ENCODE measurements at regions not wholly inside any gene's neighbourhood (a gene's known extent, or its start where the extent isn't known, plus 50 kb on each side); places are given as distances from the start of the nearest gene placed in this dataset.

GRCh38 chrX:22627576-22627975 lies 354.9 kb downstream of the CBLL2 start (continued):
- no peak for TF ChIP-seq RBM14 (IDR thresholded peaks at IDR 0.05; ENCODE audit: borderline replicate concordance, insufficient read depth, low read depth, low read length)
- TF ChIP-seq NKRF (IDR thresholded peaks at IDR 0.05; ENCODE audit: borderline replicate concordance) = no peak
- no peak for TF ChIP-seq ZNF280B (CRISPR knock-in tag; IDR thresholded peaks at IDR 0.05)
- TF ChIP-seq DNMT1 (IDR thresholded peaks at IDR 0.05) = no peak
- TF ChIP-seq NR4A1 (CRISPR knock-in tag; IDR thresholded peaks at IDR 0.05) = no peak
- no peak for TF ChIP-seq NR4A1 (tag; IDR thresholded peaks at IDR 0.05)

- H3K27me3 ChIP-seq (ENCODE audit: control insufficient read depth in 2 of 2, insufficient read depth in 2 of 2, low read length in 2 of 2) = no peaks in the 10 kb centered on the region
- POLR2A ChIA-PET = no interaction called here
- FAIRE-seq (no peak), ATAC-seq (no peak), DNase-seq (ENCODE audit: extremely low read depth in 1 of 4, low spot score in 3 of 4) (no peak)
- H3K27ac ChIP-seq (ENCODE audit: extremely low read depth, low read depth, low read length) = no peak overlapping the region
- H3K9me1 ChIP-seq (ENCODE audit: control insufficient read depth, insufficient read depth, low read length) = no peaks in the 10 kb centered on the region
- H3K4me3 ChIP-seq = no peak overlapping the region
- 0% methylated on average over 2 of the region's 2 CpGs for WGBS (ENCODE audit: insufficient coverage, low coverage, missing lambda C conversion rate)
- in situ Hi-C loops (cut with MboI) = no loop called here
- no peak overlapping the region for H3K4me2 ChIP-seq (ENCODE audit: insufficient read depth, low read length)
- H3K4me1 ChIP-seq (replicated peaks in 1 of 2; ENCODE audit: control insufficient read depth in 2 of 2, insufficient read depth in 2 of 2, low read length in 2 of 2) = no peaks in the 10 kb centered on the region
- H3K9me3 ChIP-seq (replicated peaks; ENCODE audit: control insufficient read depth, insufficient read depth, low read depth, low read length) = no peaks in the 10 kb centered on the region
- no peak overlapping the region for H2AFZ ChIP-seq (ENCODE audit: low read depth, low read length)
- CTCF ChIA-PET (ENCODE audit: low intra/inter-chr PET ratio) = no interaction called here
- H3K36me3 ChIP-seq (ENCODE audit: control insufficient read depth, insufficient read depth, low read length) = no peaks in the 10 kb centered on the region
- no peak overlapping the region for H3K9ac ChIP-seq (ENCODE audit: insufficient read depth in 1 of 2, low read depth in 2 of 2, low read length in 2 of 2)
- intact Hi-C loops (cut with micrococcal nuclease) = no loop called here
- H3K79me2 ChIP-seq (ENCODE audit: control insufficient read depth, insufficient read depth, low read length) = no peaks in the 10 kb centered on the region
- no TSS peak for BruUV-seq (replicated peaks)
- no peaks in the 10 kb centered on the region for H4K20me1 ChIP-seq (replicated peaks; ENCODE audit: control insufficient read depth, insufficient read depth, low read length)
- TF ChIP-seq RBM39 (optimal IDR thresholded peaks at IDR 0.05; ENCODE audit: low read depth, low read length) (no peak), BACH1 (tag; IDR thresholded peaks at IDR 0.05) (no peak), RAD51 (IDR thresholded peaks at IDR 0.05; ENCODE audit: borderline replicate concordance, low read depth) (no peak), TAF1 (IDR thresholded peaks at IDR 0.05; ENCODE audit: control insufficient read depth, extremely low read depth, insufficient read depth, low read length, severe bottlenecking) (no peak), CBX8 (IDR thresholded peaks at IDR 0.05; ENCODE audit: borderline replicate concordance, extremely low read depth, low read depth, low read length, poor library complexity, severe bottlenecking) (no peak), DMBX1 (CRISPR knock-in tag; IDR thresholded peaks at IDR 0.05; ENCODE audit: borderline replicate concordance) (no peak), ETV5 (CRISPR knock-in tag; IDR thresholded peaks at IDR 0.05; ENCODE audit: low read depth) (no peak), PHB (CRISPR knock-in tag; IDR thresholded peaks at IDR 0.05) (no peak), GTF2B (IDR thresholded peaks at IDR 0.05; ENCODE audit: extremely low read depth, insufficient read length) (no peak), MCM3 (IDR thresholded peaks at IDR 0.05) (no peak), ZFP91 (CRISPR knock-in tag; IDR thresholded peaks at IDR 0.05) (no peak)
Observed at GRCh38 chrX:22628275-22628674, 355.6 kb downstream of the CBLL2 start.
